GM18498 (cell line): ENCODE measurements at regions not wholly inside any gene's neighbourhood (a gene's known extent, or its start where the extent isn't known, plus 50 kb on each side); places are given as distances from the start of the nearest gene placed in this dataset.
"Not testable (repeated sequence)": the region's sequence is repeated elsewhere in the genome, so short reads cannot be mapped to it uniquely, and the experiment has no call there.

Experiments used
- ATAC-seq: cut with Tn5 transposase; IDR thresholded peaks from one replicate; pipeline ENCODE4 v1.9.1; 2021; ENCODE audit warnings: mild to moderate bottlenecking, moderate library complexity; ENCODE audit not compliant: unreplicated experiment

DNA sequence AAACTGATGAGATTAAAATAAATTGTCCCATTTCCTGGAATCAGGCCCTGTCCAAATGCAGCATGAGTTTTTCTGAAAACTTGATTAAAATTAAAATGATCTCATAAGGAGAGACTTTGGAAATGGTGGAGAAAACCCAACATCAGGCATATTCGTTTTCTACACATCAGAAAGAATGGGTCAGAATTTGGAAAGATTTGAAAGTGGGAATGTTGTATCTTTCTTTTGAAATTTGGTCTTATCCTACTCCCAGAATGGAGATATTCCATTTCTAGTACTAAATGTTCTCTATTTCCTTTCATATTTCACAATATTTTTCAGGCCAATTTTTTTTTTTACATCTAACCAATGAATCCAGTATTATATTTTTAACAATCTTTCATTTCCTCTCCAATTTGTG is 223.9 kb upstream of the RXFP2 start:
- ATAC-seq: no peak

DNA sequence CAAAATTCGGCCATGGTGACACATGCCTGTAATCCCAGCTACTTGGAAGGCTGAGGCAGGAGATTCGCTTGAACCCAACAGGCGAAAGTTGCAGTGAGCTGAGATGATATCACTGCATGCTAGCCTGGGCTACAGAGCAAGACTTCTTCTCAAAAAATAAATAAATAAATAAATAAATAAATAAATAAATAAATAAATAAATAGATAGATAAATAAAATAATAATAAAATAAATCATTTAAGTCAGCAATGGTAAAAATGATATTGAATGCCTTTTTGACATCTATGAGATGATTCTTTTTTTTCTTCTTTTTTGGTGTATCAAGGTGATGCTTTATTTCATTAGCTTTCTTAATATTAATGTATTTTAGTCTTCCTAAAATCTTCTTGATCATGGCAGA is 221.7 kb upstream of the RXFP2 start:
- no peak for ATAC-seq

DNA sequence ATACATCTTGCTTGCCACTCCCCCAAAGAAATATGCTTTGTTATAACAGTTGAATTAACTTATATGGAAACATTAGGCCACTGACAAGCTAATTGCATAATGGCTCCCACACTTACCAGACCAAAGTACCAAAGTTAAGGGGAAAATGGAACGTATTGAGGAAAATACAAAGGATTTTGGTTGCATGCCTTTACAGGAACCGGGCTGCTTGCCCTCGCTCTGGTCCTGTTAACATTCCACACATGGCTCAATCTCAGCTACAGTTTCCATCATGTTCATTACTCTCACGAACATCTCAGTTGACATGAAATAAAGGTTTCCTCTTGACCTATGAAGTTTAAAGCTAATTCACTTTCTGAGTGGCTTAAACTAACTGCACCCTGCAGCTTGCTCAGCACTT is 220.7 kb upstream of the RXFP2 start:
- ATAC-seq: no peak

DNA sequence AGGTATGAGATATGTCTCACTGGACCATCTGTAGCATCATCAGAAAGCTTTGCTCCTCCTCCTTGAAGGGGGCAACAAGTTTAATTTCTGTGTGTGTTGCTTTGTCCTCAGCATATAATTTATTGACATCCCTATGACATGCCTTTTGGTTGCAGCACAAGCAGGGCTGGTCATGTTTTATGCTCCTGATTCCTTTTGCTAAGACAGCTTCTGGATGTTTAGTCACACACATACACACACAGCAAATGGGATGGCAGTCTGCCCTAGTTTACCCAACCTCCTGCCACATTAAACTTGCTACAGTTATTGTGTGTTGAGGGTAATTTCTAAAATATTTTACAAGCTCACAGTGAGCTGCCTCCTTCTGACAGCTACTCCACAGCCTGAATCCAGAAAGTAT is 217.9 kb upstream of the RXFP2 start:
- ATAC-seq: no peak

DNA sequence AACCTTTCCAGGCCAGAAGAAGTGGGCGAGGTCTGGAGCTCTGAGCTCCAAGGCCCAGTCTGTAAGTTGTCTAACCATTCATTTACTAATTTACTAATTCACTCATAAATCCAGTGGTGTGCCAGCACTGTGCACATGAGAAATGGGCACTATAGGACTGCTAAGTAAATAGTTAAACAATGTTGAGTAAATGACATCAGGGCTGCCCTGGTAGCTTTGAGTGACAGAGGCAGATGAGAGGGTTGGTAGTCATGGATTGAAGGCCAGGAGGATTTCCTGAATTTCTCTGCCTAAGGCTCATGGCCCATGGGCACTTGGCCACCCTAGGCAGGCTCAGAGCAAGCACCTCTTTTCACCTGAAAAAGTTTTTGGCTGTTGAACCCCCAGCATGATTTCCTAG is 216.9 kb upstream of the RXFP2 start:
- ATAC-seq: no peak

DNA sequence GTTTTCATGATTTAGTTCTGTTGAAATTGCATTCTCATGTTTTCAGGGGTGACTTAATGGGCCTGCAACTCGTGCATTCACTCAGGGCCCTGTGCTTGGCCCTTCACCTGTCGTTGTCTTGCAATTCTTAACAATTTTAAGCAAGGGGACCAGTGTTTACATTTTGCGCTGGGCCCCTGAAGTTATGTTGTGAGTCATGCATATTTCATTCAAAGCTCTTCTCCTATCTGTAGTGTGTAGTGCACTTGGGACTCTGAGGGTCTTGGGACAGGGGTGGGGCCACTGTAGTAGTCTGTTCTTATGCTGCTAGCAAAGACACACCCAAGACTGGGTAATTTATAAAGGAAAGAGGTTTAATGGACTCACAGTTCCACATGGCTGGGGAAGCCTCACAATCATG is 211.2 kb upstream of the RXFP2 start:
- ATAC-seq: no peak

DNA sequence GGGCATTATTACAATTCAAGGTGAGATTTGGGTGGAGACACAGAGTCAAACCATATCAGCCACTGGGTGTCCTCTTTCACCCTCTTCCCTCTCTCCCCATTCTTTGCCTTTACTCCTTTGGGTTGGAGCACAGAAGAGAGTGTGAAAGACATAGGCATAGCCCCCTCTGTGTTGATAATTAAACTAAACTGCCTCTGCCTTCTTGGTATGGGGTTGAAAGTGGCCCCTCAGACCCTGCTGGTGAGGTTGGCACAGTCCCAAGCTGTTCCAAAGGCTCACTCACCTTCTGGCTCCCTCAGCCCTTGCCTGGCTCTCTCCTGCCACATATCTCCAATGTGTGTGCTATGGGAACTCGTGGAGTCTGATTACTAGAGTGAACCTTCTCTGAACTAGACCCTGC is 210.6 kb upstream of the RXFP2 start:
- no peak for ATAC-seq

DNA sequence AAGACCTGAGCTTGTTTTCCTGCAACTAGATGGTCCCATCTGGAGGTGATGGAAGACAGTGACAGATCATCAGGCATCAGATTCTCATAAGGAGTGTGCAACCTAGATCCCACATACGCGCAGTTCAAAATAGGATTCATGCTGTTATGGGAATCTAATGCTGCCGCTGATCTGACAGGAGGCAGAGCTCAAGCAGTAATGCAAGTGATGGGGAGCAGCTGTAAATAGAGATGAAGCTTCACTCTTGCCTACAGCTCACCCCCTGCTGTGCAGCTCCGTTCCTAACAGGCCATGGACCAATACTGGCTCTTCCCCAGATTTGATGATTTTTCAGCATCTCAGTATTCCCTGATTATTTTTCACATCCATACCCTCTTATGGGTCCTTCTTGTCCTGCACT is 208.4 kb upstream of the RXFP2 start:
- ATAC-seq: no peak

DNA sequence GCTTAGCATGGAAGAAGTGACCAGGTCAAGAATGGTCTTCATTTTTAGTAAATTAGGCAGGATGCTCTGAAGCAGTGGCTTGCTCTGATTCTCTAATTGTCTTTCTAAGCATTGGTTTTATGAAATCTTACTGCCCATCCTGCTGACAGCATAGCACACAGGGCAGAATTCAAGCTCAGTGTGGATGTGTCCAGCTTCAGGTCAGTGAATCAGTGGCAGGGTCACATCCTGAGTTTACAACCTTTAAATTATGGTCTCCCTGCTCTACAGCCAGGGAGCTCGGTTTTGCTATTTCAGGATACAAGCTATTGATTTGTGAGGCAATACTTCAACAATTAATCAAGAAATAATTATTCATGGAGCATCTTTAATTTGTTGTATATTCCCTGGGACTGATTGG is 202.3 kb upstream of the RXFP2 start:
- no peak for ATAC-seq

DNA sequence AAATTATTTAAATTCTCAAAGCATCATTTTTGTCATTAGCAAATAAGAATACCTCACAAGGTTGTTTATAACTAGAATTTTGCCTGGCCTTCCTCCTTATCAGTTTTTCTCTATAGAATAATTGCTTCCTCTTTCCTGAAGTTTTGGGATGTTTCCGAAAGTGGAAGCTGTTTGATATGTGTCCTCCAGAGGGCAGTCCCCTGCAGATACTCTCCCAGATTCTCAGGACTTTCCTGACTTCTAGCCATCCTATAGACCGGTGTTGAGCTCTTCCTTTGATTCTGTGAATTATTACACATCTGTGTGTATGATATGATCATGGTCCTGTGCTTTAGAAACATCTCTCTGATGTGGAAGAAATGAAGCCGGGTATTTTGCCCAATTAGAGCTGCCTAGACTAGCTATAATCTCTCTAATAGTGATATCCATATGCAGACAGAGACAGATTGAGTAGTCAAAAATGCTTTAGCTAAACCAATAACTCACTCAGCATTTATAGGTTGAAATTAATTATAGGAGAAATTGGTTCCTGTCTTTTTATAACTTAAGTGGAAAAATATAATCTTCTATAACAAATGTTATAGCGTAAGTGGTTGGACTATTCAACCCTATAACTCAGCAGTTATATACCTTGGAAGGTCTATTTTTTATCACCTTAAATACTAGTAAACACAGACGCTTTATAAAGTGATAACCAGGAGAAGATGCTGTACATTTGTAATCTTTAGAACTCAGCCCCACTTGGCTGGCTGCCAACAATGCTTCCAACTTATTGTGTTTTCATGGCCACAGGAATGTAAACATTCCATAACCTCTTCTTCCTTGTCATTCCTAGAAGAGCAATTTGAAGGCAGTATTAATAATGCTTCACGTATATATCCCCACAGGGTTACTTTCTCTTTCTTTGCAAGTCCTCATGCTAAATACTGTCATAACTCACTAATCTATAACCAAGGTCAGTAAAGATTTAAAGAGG is 201.0 kb upstream of the RXFP2 start:
- ATAC-seq: no peak

DNA sequence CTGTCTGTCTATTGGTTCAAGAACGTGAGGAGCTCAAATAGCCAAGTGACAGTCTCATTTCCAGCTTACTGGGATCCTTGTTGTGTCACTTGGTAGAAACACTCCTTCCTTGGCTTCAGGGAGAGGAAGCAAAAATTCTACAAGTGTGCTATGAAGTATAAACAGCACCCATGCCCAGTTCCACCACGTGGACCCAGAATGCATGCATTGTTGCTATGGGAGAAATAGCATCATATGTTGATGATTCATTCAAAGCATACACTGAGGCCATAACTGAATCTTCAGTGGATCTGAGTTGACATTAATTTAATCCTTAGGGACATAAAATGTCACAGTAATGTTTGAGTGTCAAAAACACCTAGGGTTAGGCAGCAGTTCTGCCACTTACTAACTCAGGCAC is 199.0 kb upstream of the RXFP2 start:
- ATAC-seq: no peak

DNA sequence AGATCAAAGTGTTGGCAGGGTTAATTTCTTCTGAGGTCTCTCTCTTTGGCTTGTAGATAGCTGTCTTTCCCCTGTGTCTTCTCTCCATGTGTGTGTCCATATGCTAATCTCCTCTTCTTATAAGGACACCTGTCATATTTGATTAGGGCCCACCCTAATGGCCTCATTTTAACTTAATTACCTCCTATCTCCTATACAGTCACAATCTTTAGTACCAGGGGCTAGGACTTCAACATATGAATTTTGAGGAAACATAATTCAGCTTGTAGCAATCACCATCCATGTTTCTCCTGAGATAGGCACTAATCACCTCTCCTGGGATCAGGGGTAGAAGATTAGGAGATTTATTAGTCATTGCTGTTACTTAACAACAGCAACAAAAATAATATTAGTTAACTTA is 196.1 kb upstream of the RXFP2 start:
- ATAC-seq: no peak

DNA sequence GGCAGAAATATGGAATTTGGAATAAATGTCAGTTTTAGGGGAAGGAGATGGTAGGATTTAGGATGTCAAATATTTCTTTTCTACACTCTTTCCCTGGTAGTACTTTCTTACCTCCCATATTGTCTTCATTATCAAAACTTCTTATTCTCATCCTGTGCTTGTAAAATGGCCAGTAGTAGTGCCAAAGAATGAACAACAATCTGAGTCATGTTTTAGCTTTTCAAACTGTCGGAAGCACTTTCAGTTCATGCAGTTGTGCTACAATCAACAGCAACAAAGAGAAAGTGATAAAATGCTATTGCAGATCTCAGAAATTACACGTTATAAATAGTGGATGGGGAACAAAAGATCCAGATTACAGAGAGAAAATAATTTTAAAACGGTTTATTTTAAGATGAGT is 193.7 kb upstream of the RXFP2 start:
- ATAC-seq: no peak

DNA sequence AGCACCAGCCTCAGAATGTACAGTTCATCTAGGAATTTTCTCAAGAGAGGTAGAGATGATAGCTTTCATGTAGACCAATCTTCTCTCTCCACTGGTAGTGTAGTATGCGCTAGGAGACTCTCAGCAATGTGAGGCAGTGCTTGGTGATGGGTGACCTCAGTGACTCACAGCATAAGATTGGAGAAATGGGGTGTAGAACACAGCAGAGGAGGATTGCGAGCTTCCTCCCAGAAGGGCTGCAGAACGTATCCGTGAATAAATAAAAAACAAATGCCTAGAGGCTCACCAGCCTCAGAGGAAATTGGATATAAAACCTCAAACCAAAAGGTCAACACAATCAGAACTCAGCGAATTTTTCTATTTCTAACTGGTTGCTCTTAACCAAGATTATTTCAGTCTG is 182.9 kb upstream of the RXFP2 start:
- no peak for ATAC-seq

DNA sequence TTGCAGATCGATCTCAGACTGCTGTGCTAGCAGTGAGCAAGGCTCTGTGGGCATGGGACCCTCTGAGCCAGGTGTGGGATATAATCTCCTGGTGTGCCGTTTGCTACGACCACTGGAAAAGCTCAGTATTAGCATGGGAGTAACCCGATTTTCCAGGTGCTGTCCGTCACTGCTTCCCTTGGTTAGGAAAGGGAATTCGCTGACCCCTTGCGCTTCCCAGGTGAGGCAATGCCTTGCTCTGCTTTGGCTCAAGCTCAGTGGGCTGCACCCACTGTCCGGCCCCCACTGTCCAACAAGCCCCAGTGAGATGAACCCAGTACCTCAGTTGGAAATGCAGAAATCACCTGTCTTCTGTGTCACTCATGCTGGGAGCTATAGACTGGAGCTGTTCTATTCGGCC is 155.1 kb upstream of the RXFP2 start:
- ATAC-seq: not testable (repeated sequence)

DNA sequence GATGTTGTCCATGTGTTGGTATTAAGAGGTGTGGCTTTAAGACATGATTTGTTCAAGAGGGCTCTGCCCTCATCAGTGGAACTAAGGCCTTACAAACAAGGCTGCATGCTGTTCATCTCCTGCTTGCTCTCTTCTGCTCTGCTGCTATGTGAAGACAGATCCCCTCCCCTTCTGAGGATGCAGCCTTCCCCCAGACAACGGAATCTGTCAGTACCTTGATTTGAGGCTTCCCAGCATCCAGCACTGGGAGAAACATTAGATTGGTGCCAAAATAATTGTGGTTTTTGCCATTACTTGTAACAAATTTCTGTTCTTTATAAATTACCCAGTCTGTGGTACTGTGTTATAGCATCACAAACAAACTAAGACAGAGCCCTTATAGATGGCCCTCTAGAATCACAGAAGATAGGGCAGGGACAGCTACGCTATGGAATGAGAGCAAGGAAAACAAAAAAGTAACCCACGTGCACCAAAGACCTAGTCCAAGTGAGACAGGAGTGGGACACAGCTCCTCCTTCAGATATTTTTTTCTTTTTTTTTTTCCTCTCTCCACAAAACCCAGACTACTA is 151.5 kb upstream of the RXFP2 start:
- ATAC-seq: no peak

DNA sequence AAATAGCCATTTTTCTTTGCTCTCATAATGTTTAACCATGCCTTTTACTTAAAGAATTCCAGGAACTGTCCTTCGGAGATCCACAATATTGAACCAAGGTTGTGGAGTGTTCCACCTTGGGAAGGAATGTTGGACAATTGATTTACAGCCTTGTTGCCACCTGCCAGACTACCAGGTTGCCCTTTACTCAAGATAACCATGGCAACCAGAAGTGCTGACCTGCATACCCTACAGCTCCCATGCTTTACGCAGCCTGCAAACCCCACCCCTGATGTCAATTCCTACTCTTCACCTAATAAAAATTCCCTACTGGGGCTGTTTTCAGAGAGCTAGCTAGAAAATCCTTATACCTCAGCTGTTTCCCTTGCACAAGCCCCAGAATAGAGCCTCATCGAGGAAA is 151.0 kb upstream of the RXFP2 start:
- no peak for ATAC-seq

DNA sequence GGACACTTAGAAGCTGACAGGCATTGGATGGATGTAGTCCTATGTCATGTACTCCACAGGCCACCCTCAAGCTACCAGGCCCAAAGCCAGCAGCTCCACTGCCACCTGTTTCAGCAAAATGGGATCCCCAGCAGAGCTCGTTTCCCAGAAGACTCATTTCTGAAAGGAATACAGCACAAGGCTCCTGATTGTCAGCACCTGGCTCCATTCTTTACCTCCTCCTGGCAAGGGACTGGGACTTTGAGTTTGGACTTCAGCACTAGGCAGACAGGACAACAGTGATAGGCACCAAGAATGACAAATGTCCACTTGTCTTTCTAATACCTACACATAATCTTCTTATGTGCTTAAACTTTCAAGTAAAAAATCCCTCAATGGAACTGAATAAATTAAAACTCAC is 150.4 kb upstream of the RXFP2 start:
- no peak for ATAC-seq

DNA sequence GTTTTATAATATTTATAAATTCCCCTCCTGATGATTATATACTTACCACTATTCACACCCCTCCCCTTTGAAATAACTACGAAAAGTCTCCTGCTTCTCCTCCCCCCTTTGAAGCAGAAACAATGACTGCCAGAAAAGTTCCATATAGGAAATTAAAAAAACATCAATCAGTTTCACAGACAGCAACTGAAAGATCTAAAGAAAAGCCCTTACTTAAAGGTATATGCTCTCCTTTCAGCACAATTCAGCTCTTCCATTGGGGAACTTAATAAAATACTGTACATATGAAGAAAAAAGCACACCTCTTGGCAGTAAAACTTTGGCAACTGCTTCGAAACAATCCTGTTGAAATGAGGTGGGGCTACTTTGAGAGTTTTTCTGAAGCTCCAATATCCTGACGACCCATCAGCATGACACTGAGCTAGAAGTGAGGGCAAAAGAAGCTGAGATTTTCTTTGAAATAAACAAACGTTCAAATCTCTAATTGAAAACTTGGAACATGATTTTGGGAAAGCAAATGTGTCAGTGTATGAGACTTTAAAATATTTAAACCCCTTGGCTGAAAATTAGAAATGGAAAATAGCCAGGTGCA is 147.6 kb upstream of the RXFP2 start:
- ATAC-seq: no peak

DNA sequence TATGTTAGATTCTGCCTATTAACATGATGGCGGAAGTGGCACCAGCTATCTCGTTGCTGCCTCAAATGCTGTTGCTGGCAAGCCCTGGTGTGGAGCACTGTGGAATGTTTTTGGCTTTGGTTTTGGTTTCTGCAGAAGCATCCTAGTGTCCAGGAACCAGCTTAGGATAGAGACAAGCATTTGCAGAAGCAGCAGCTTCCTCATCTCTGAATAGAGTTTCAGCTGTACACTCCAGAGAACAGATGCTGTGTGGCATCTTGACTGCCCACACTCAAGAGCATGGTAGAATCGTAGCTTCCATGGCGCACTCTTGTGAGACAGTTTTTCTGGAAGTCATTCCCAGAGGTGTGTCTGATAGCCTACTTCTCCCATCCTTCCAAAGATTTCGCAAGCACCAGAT is 145.3 kb upstream of the RXFP2 start:
- ATAC-seq: no peak

DNA sequence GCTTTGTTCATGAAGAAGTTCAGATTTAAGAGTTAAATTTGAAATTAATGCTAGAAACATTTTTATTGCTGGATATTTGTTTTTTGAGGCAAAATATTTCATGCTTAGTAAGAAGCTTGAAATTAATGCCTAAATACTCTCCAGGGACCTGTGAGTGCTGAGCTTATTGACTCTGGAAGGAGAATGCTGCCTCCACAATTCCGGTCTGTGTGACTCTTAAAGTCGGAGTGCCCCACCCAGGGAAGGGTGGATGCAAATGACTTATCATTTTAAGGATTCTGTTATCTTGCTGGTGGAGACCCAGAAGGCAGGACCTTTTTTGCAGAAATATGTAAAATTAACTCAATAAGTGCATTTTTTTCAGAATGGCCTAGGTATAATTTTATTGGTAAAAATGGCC is 143.8 kb upstream of the RXFP2 start:
- no peak for ATAC-seq

DNA sequence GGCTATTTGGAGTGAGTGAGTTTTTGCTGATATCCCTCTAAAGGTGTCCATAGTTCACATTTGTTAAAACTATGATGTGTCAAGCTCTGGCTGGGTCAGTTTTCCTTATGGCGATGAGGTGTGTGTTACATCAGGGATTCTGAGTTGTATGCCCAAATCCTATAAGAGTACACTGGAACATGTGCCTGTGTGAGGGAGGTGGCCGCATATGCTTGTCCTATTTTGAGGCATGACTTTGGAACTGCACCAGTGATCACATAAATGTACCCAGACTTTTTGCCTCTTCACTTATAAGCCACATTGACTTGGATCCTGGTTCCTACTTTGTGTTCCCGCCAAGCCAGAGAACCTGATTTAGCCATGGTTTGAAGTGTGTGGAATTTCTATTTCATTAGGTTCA is 140.3 kb upstream of the RXFP2 start:
- no peak for ATAC-seq
